ENCODE measurements at regions not wholly inside any gene's neighbourhood (a gene's known extent, or its start where the extent isn't known, plus 50 kb on each side); places are given as distances from the start of the nearest gene placed in this dataset.

DNA sequence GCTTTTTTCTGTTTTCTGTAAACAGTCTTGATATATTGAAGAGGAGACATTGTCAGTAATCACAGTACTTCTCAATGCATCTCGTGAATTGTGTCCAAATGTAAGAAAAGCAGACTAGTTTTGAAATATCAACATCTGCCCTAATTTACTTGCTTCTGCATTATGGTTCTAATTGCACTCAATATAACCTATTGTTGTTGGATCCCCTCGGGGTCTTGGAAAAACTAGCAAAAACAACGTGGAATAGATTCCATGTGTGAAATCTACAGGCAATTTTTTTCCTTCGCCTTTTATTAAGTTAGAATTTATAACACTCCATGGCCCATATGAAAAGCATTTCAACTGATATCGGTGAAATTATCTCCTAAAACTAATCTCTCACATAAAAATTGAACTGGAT lies 236.5 kb downstream of the TTLL7 start:
- TF ChIP-seq CTCF (IDR thresholded peaks at IDR 0.05) (no peak), POLR2A (IDR thresholded peaks at IDR 0.05) (no peak)
